ENCODE measurements at regions not wholly inside any gene's neighbourhood (a gene's known extent, or its start where the extent isn't known, plus 50 kb on each side); places are given as distances from the start of the nearest gene placed in this dataset.

DNA sequence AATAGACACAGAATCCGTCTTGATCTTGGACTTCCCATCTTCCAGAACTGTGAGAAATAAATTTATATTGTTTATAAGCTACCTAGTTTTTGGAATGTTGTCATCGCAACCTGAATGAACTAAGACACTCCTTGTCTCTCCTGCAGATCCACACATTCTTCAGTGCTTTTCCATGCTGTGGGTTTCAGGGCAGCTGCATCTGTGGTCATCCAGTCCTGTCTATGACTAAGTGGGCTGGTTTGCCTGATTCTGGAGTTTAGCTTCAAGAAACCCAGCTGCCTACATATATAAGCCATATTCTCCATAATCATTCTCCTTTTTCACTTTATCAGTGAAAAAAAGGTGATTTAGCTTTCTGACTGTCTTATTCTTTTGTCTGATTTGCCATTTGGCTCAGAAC lies 170.3 kb upstream of the KIT start:
- no peak for TF ChIP-seq CTCF (IDR thresholded peaks at IDR 0.05 in 2 of 3, conservative IDR thresholded peaks at IDR 0.05 in 1 of 3; ENCODE audit: control insufficient read depth in 2 of 3, extremely low read depth in 1 of 3, insufficient read depth in 1 of 3, low read depth in 3 of 3, low read length in 3 of 3)
- no peak for TF ChIP-seq TCF7 (IDR thresholded peaks at IDR 0.05; ENCODE audit: borderline replicate concordance)
- TF ChIP-seq POLR2AphosphoS5 (IDR thresholded peaks at IDR 0.05; ENCODE audit: low read length), result no peak
- TF ChIP-seq, protein P1, sequence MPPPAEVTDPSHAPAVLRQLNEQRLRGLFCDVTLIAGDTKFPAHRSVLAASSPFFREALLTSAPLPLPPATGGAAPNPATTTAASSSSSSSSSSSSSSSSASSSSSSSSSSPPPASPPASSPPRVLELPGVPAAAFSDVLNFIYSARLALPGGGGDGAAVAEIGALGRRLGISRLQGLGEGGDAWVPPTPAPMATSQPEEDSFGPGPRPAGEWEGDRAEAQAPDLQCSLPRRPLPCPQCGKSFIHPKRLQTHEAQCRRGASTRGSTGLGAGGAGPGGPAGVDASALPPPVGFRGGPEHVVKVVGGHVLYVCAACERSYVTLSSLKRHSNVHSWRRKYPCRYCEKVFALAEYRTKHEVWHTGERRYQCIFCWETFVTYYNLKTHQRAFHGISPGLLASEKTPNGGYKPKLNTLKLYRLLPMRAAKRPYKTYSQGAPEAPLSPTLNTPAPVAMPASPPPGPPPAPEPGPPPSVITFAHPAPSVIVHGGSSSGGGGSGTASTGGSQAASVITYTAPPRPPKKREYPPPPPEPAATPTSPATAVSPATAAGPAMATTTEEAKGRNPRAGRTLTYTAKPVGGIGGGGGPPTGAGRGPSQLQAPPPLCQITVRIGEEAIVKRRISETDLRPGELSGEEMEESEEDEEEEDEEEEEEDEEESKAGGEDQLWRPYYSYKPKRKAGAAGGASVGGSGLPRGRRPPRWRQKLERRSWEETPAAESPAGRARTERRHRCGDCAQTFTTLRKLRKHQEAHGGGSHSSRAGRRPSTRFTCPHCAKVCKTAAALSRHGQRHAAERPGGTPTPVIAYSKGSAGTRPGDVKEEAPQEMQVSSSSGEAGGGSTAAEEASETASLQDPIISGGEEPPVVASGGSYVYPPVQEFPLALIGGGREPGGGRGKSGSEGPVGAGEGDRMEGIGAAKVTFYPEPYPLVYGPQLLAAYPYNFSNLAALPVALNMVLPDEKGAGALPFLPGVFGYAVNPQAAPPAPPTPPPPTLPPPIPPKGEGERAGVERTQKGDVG (CRISPR knock-in tag; IDR thresholded peaks at IDR 0.05), result no peak
- no peak for TF ChIP-seq BCL11A (IDR thresholded peaks at IDR 0.05; ENCODE audit: low read depth, low read length)
- TF ChIP-seq CBFB (IDR thresholded peaks at IDR 0.05; ENCODE audit: low read depth), result no peak
- no peak for TF ChIP-seq BCLAF1 (IDR thresholded peaks at IDR 0.05)
- no peak for TF ChIP-seq PAX5 (IDR thresholded peaks at IDR 0.05; ENCODE audit: borderline replicate concordance, low read depth, low read length)
- no peak for TF ChIP-seq MLLT1 (IDR thresholded peaks at IDR 0.05)
- TF ChIP-seq MTA2 (IDR thresholded peaks at IDR 0.05; ENCODE audit: low read depth), result no peak

Measured in GM12878 (cell line).